OCI-LY3 (cell line): ENCODE measurements at regions not wholly inside any gene's neighbourhood (a gene's known extent, or its start where the extent isn't known, plus 50 kb on each side); places are given as distances from the start of the nearest gene placed in this dataset.

Source experiments
- CTCF ChIP-seq: fragments of 200-600, 300-600 bp; sonication (generic); IDR thresholded peaks from 2 replicates; pipeline ENCODE4 v1.5.1; 2014; ENCODE audit warnings: antibody characterized with exemption, low read length, low read depth
- EZH2phosphoT487 ChIP-seq: fragments of 200-600 bp; shearing (Covaris generic); IDR thresholded peaks from 2 replicates; pipeline ENCODE4 v1.6.1; 2018; ENCODE audit warnings: antibody characterized with exemption, mixed run types, low read depth

GRCh38 chr1:68961143-68961542, 464.3 kb upstream of the DEPDC1 start:
- TF ChIP-seq CTCF, result no peak
- no peak for TF ChIP-seq EZH2phosphoT487
